HG03432 (cell line): ENCODE measurements at regions not wholly inside any gene's neighbourhood (a gene's known extent, or its start where the extent isn't known, plus 50 kb on each side); places are given as distances from the start of the nearest gene placed in this dataset.
A peak's percentile ranks its signal among the peaks of the same experiment; 100 is the strongest.

Experiments
- ATAC-seq: cut with Tn5 transposase; IDR thresholded peaks from one replicate; pipeline ENCODE4 v1.9.1; 2021; ENCODE audit warnings: mild to moderate bottlenecking, moderate library complexity; ENCODE audit not compliant: unreplicated experiment

- no peak for ATAC-seq
Measured at GRCh38 chr9:1201262-1201661, 151.1 kb downstream of the DMRT2 start.

GRCh38 chr9:1201901-1202300 is 151.7 kb downstream of the DMRT2 start:
- ATAC-seq = no peak

GRCh38 chr9:1202512-1203280 is 152.5 kb downstream of the DMRT2 start:
- no peak for ATAC-seq

- no peak for ATAC-seq
Measured at GRCh38 chr9:1207686-1208085, 157.5 kb downstream of the DMRT2 start.

GRCh38 chr9:1208157-1208556 is 158.0 kb downstream of the DMRT2 start:
- no peak for ATAC-seq

GRCh38 chr9:1210954-1211353 is 160.8 kb downstream of the DMRT2 start:
- ATAC-seq = no peak

- no peak for ATAC-seq
Measured at GRCh38 chr9:1216532-1216931, 166.4 kb downstream of the DMRT2 start.

- ATAC-seq = no peak
Measured at GRCh38 chr9:1217076-1217475, 166.9 kb downstream of the DMRT2 start.

- ATAC-seq = no peak
Measured at GRCh38 chr9:1219284-1219683, 169.1 kb downstream of the DMRT2 start.

GRCh38 chr9:1221298-1221697 is 171.1 kb downstream of the DMRT2 start:
- ATAC-seq = no peak

- no peak for ATAC-seq
Measured at GRCh38 chr9:1222511-1222910, 172.4 kb downstream of the DMRT2 start.

GRCh38 chr9:1231998-1232919 is 182.1 kb downstream of the DMRT2 start:
- ATAC-seq = peak; percentile 63

GRCh38 chr9:1233568-1233967 is 183.4 kb downstream of the DMRT2 start:
- ATAC-seq = no peak

GRCh38 chr9:1235650-1236049 is 185.5 kb downstream of the DMRT2 start:
- ATAC-seq = no peak

- no peak for ATAC-seq
Measured at GRCh38 chr9:1236061-1236460, 185.9 kb downstream of the DMRT2 start.

GRCh38 chr9:1238407-1238806 is 188.2 kb downstream of the DMRT2 start:
- no peak for ATAC-seq

GRCh38 chr9:1248743-1249142 is 198.6 kb downstream of the DMRT2 start:
- no peak for ATAC-seq

GRCh38 chr9:1253064-1253979 is 203.2 kb downstream of the DMRT2 start:
- ATAC-seq = no peak

GRCh38 chr9:1254071-1254470 is 203.9 kb downstream of the DMRT2 start:
- no peak for ATAC-seq

- no peak for ATAC-seq
Measured at GRCh38 chr9:1256178-1256577, 206.0 kb downstream of the DMRT2 start.

- no peak for ATAC-seq
Measured at GRCh38 chr9:1261266-1261665, 211.1 kb downstream of the DMRT2 start.
